HCT116 (cell line): ENCODE measurements at regions not wholly inside any gene's neighbourhood (a gene's known extent, or its start where the extent isn't known, plus 50 kb on each side); places are given as distances from the start of the nearest gene placed in this dataset.

Experiments used
- EZH2 ChIP-seq: fragments of 200-600 bp; sonication (generic); IDR thresholded peaks from 2 replicates; pipeline ENCODE4 v1.6.1; 2017; ENCODE audit warnings: antibody characterized with exemption, mixed run types
- FOSL1 ChIP-seq: IDR thresholded peaks from 2 replicates; pipeline ENCODE4 v1.6.1; 2012; ENCODE audit warnings: low read depth
- JUND ChIP-seq: IDR thresholded peaks from 2 replicates; pipeline ENCODE4 v1.6.1; 2012
- POLR2A ChIP-seq: IDR thresholded peaks from 2 replicates; pipeline ENCODE4 v1.7.0; 2011; ENCODE audit warnings: borderline replicate concordance; ENCODE audit not compliant: insufficient read depth, insufficient read length; ENCODE audit errors: extremely low read depth
- POLR2AphosphoS5 ChIP-seq: IDR thresholded peaks from 2 replicates; pipeline ENCODE4 v1.6.1; 2011; ENCODE audit warnings: mild to moderate bottlenecking, low read depth, low read length, moderate library complexity
- ZFX ChIP-seq: fragments of 450-650 bp; IDR thresholded peaks from 2 replicates; pipeline ENCODE4 v1.6.1; 2017
- TF ChIP-seq, protein P1 (sequence below): IDR thresholded peaks from 2 replicates; pipeline ENCODE4 v1.6.1; 2012
- TF ChIP-seq, protein P2 (sequence below), 3 experiments: fragments of 200-600 bp in 1 of 3; sonication (generic) in 1 of 3; IDR thresholded peaks in 2 of 3; conservative IDR thresholded peaks in 1 of 3; 2 replicates each; pipeline ENCODE4 v1.5.1; 2012 to 2017; ENCODE audit warnings: low read depth in 2 of 3, low read length in 2 of 3, antibody characterized with exemption in 1 of 3, borderline replicate concordance in 1 of 3, control low read depth in 1 of 3, mild to moderate bottlenecking in 1 of 3, mixed read lengths in 1 of 3, mixed run types in 1 of 3, moderate library complexity in 1 of 3; ENCODE audit not compliant: insufficient read depth in 1 of 3

DNA sequence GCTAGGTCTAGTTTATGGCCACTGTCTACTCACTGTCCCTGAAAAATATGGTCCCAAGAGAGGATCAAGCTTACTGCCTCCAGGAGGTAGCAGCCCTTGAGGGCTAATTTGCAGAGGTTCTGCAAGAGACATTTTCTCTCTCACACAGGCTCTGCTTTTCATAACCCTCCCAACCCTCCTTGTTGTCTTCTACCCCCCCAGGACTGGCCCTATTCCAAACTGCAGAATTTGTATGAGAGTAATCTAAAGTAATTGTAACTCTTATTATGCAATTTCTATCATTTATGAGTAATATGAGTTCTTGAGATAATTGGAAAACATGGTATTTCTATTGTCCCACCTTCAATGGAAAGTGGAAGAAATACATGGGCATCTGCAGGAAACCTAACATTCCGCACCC, 70.4 kb upstream of the CD55 start:
- TF ChIP-seq EZH2 (no peak), POLR2A (no peak), JUND (no peak), ZFX (no peak), FOSL1 (no peak), POLR2AphosphoS5 (no peak)
- TF ChIP-seq, protein P1, sequence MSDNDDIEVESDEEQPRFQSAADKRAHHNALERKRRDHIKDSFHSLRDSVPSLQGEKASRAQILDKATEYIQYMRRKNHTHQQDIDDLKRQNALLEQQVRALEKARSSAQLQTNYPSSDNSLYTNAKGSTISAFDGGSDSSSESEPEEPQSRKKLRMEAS: no peak
- TF ChIP-seq, protein P2, sequence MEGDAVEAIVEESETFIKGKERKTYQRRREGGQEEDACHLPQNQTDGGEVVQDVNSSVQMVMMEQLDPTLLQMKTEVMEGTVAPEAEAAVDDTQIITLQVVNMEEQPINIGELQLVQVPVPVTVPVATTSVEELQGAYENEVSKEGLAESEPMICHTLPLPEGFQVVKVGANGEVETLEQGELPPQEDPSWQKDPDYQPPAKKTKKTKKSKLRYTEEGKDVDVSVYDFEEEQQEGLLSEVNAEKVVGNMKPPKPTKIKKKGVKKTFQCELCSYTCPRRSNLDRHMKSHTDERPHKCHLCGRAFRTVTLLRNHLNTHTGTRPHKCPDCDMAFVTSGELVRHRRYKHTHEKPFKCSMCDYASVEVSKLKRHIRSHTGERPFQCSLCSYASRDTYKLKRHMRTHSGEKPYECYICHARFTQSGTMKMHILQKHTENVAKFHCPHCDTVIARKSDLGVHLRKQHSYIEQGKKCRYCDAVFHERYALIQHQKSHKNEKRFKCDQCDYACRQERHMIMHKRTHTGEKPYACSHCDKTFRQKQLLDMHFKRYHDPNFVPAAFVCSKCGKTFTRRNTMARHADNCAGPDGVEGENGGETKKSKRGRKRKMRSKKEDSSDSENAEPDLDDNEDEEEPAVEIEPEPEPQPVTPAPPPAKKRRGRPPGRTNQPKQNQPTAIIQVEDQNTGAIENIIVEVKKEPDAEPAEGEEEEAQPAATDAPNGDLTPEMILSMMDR (IDR thresholded peaks at IDR 0.05 in 2 of 3, conservative IDR thresholded peaks at IDR 0.05 in 1 of 3; ENCODE audit: borderline replicate concordance in 1 of 3, insufficient read depth in 1 of 3, low read depth in 2 of 3, low read length in 2 of 3): no peak
